Keratinocyte (primary cell): ENCODE measurements at regions not wholly inside any gene's neighbourhood (a gene's known extent, or its start where the extent isn't known, plus 50 kb on each side); places are given as distances from the start of the nearest gene placed in this dataset.
"Not testable (repeated sequence)": the region's sequence is repeated elsewhere in the genome, so short reads cannot be mapped to it uniquely, and the experiment has no call there.

ENCODE experiments used
- DNase-seq: peaks from one replicate; pipeline ENCODE4 v3.0.0-alpha.2; 2011; ENCODE audit warnings: low read depth, missing footprints, low spot score
- FAIRE-seq: peaks from 2 replicates; lab custom pipeline; 2011; peaks lifted over from hg19 to GRCh38; lab: Jason Lieb, UNC
- H2AFZ ChIP-seq: 2 replicates; pipeline ENCODE4 v1.6.0; 2012; ENCODE audit warnings: low read length, control low read depth, inconsistent platforms; ENCODE audit not compliant: control insufficient read depth
- H3K27ac ChIP-seq: 2 replicates; pipeline ENCODE4 v1.5.1; 2011; ENCODE audit warnings: low read length; ENCODE audit not compliant: control insufficient read depth, insufficient read depth
- H3K27me3 ChIP-seq: 3 replicates; pipeline ENCODE4 v1.6.0; 2011; ENCODE audit warnings: low read length; ENCODE audit not compliant: control insufficient read depth, insufficient read depth; ENCODE audit errors: extremely low read depth
- H3K36me3 ChIP-seq, 2 experiments: 2 replicates in 1 of 2; 3 replicates in 1 of 2; pipeline ENCODE4 v1.5.1; 2011; ENCODE audit warnings: low read length in 2 of 2, mild to moderate bottlenecking in 1 of 2; ENCODE audit not compliant: control insufficient read depth in 2 of 2, insufficient read depth in 2 of 2; ENCODE audit errors: extremely low read depth in 1 of 2
- H3K4me1 ChIP-seq: 3 replicates; pipeline ENCODE4 v1.5.1; 2011; ENCODE audit warnings: low read length; ENCODE audit not compliant: control insufficient read depth, insufficient read depth; ENCODE audit errors: extremely low read depth
- H3K4me2 ChIP-seq: 3 replicates; pipeline ENCODE4 v1.6.0; 2011; ENCODE audit warnings: low read depth, low read length; ENCODE audit not compliant: control insufficient read depth, insufficient read depth; ENCODE audit errors: extremely low read depth
- H3K4me3 ChIP-seq, 3 experiments: fragments of 200-600 bp in 1 of 3; sonication (generic) in 1 of 3; 2 replicates in 2 of 3; 3 replicates in 1 of 3; pipeline ENCODE4 v1.5.1; 2011 to 2016; ENCODE audit warnings: low read length in 3 of 3, mild to moderate bottlenecking in 3 of 3, control low read depth in 2 of 3, inconsistent platforms in 1 of 3, low read depth in 1 of 3, mixed read lengths in 1 of 3, mixed run types in 1 of 3, moderate library complexity in 1 of 3; ENCODE audit not compliant: control insufficient read depth in 2 of 3, insufficient read depth in 2 of 3; ENCODE audit errors: extremely low read depth in 1 of 3
- H3K79me2 ChIP-seq: 2 replicates; pipeline ENCODE4 v1.6.0; 2012; ENCODE audit warnings: low read length; ENCODE audit not compliant: control insufficient read depth, insufficient read depth
- H3K9ac ChIP-seq: 3 replicates; pipeline ENCODE4 v1.6.0; 2011; ENCODE audit warnings: low read length; ENCODE audit not compliant: control insufficient read depth, insufficient read depth; ENCODE audit errors: extremely low read depth
- H3K9me1 ChIP-seq: 3 replicates; pipeline ENCODE4 v1.6.0; 2011; ENCODE audit warnings: low read length; ENCODE audit not compliant: control insufficient read depth, insufficient read depth; ENCODE audit errors: extremely low read depth
- H3K9me3 ChIP-seq: 2 replicates; pipeline ENCODE4 v1.5.1; 2012; ENCODE audit warnings: low read depth, low read length; ENCODE audit not compliant: control insufficient read depth
- H4K20me1 ChIP-seq: 3 replicates; pipeline ENCODE4 v1.6.0; 2011; ENCODE audit warnings: low read length; ENCODE audit not compliant: control insufficient read depth, insufficient read depth; ENCODE audit errors: extremely low read depth
- EZH2 ChIP-seq: IDR thresholded peaks from one replicate; pipeline ENCODE4 v1.6.1; 2012; ENCODE audit warnings: inconsistent platforms, mild to moderate bottlenecking, low read length, moderate library complexity
- dilution Hi-C: fragments of 300-500 bp; cut with MboI; formaldehyde crosslinking; loops from one replicate; pipeline ENCODE4 v1.7.0; 2020; ENCODE audit warnings: low sequenced_read_pairs; ENCODE audit not compliant: extremely low pct_ligation_motif_present
- TF ChIP-seq, protein P1 (sequence below), 3 experiments: IDR thresholded peaks in 1 of 3; conservative IDR thresholded peaks in 1 of 3; optimal IDR thresholded peaks in 1 of 3; 2 replicates in 2 of 3; 3 replicates in 1 of 3; pipeline versions ENCODE3 to v1.5.1; 2011; ENCODE audit warnings: low read length in 3 of 3, mild to moderate bottlenecking in 3 of 3, moderate library complexity in 2 of 3, control low read depth in 1 of 3, inconsistent platforms in 1 of 3; ENCODE audit not compliant: insufficient read depth in 2 of 3; ENCODE audit errors: extremely low read depth in 1 of 3

DNA sequence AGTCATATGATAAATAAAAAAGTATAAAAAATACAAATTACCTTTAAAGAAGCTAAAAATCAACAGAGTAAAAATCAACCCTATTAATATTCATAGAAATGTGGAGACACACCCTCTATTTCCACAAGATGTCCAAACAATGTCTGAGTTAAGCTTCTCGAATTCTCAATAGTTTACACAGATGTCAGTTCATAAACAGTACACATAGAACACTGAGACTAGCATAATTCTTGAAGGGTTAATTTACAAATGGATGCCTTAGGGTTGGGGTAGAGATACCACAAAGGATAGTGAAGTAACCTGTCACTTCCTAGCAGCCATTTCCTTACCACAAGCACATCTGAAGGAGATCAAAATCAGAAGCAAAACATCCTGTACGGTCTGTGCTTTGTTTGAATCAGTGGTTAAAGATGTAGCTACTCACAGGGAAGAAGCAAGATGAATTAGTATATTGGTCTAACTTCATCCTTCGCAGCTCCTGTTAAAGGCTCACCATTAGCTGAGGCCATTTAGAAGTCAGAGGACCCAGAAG, 2393.9 kb downstream of the ARAP2 start:
- dilution Hi-C loops: no loop called here

DNA sequence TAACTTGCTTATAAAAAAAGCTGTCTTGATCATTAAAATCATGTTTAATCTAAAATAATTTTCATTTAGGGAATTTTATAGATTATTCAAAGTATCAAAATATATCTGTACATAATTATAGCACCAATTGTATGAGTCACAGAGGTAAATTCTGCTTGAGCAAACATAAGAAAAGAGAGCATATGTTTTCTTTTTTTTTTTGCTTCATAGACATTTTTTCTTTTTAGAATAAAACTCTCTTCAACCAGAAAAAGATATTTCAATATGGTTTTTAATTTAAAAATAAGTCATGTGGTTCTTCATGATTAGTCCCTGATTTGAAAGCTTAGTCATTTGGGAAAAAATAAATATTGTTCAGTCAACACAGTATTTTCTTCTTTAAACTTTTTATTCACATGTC, 2390.6 kb downstream of the ARAP2 start:
- H3K36me3 ChIP-seq, H3K9ac ChIP-seq, dilution Hi-C loops, FAIRE-seq, H3K27ac ChIP-seq, H2AFZ ChIP-seq, DNase-seq, H3K4me2 ChIP-seq, H3K4me1 ChIP-seq, H3K79me2 ChIP-seq, H3K27me3 ChIP-seq, H3K9me1 ChIP-seq, H3K4me3 ChIP-seq, H3K9me3 ChIP-seq, H4K20me1 ChIP-seq: not testable (repeated sequence)

More for the DNA sequence above, 2393.9 kb downstream of the ARAP2 start:
- Histone ChIP-seq H3K79me2 (no peaks in the 10 kb centered on the region), H2AFZ (no peak overlapping the region), H3K4me1 (no peaks in the 10 kb centered on the region), H3K36me3 (no peaks in the 10 kb centered on the region), H3K9me3 (no peaks in the 10 kb centered on the region), H3K27ac (no peak overlapping the region), H3K4me2 (no peak overlapping the region), H4K20me1 (no peaks in the 10 kb centered on the region), H3K27me3 (no peaks in the 10 kb centered on the region), H3K9ac (no peak overlapping the region), H3K4me3 (no peak overlapping the region), H3K9me1 (no peaks in the 10 kb centered on the region)
- no peak for DNase-seq
- no peak for TF ChIP-seq EZH2
- TF ChIP-seq, protein P1, sequence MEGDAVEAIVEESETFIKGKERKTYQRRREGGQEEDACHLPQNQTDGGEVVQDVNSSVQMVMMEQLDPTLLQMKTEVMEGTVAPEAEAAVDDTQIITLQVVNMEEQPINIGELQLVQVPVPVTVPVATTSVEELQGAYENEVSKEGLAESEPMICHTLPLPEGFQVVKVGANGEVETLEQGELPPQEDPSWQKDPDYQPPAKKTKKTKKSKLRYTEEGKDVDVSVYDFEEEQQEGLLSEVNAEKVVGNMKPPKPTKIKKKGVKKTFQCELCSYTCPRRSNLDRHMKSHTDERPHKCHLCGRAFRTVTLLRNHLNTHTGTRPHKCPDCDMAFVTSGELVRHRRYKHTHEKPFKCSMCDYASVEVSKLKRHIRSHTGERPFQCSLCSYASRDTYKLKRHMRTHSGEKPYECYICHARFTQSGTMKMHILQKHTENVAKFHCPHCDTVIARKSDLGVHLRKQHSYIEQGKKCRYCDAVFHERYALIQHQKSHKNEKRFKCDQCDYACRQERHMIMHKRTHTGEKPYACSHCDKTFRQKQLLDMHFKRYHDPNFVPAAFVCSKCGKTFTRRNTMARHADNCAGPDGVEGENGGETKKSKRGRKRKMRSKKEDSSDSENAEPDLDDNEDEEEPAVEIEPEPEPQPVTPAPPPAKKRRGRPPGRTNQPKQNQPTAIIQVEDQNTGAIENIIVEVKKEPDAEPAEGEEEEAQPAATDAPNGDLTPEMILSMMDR (optimal IDR thresholded peaks at IDR 0.05 in 1 of 3, IDR thresholded peaks at IDR 0.05 in 1 of 3, conservative IDR thresholded peaks at IDR 0.05 in 1 of 3; ENCODE audit: extremely low read depth in 1 of 3, insufficient read depth in 2 of 3, low read length in 3 of 3): no peak
- no peak for FAIRE-seq

DNA sequence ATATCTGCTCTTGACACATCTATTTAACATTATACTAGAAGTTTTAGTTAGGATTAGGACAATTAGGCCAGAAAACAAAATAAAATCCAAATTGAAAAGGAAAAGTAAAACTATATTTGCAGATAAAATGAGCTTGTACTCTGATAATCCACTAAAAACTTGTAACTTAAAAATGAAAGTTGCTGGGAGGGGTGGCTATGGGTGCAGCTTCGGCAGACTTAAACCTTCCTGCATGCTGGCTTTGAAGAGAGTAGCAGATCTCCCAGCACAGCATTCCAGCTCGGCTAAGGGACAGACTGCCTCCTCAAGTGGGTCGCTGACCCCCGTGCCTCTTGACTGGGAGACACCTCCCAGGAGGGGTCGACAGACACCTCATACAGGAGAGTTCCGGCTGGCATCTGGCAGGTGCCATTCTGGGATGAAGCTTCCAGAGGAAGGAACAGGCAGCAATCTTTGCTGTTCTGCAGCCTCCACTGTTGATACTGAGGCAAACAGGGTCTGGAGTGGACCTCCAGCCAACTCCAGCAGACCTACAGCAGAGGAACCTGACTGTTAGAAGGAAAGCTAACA, 2379.9 kb downstream of the ARAP2 start:
- H3K4me3 ChIP-seq: no peak overlapping the region
- H3K27me3 ChIP-seq: no peaks in the 10 kb centered on the region
- H2AFZ ChIP-seq: no peak overlapping the region
- DNase-seq (no peak), FAIRE-seq (no peak)
- H3K4me1 ChIP-seq: no peaks in the 10 kb centered on the region
- no peak overlapping the region for H3K27ac ChIP-seq
- no peaks in the 10 kb centered on the region for H3K36me3 ChIP-seq
- H4K20me1 ChIP-seq: no peaks in the 10 kb centered on the region
- TF ChIP-seq, protein P1 (optimal IDR thresholded peaks at IDR 0.05 in 1 of 3, IDR thresholded peaks at IDR 0.05 in 1 of 3, conservative IDR thresholded peaks at IDR 0.05 in 1 of 3; ENCODE audit: extremely low read depth in 1 of 3, insufficient read depth in 2 of 3, low read length in 3 of 3): no peak
- TF ChIP-seq EZH2: no peak
- no peak overlapping the region for H3K4me2 ChIP-seq
- no peaks in the 10 kb centered on the region for H3K79me2 ChIP-seq
- no peaks in the 10 kb centered on the region for H3K9me1 ChIP-seq
- no peaks in the 10 kb centered on the region for H3K9me3 ChIP-seq
- dilution Hi-C loops: no loop called here
- no peak overlapping the region for H3K9ac ChIP-seq
